Panc1 (cell line): ENCODE measurements at regions not wholly inside any gene's neighbourhood (a gene's known extent, or its start where the extent isn't known, plus 50 kb on each side); places are given as distances from the start of the nearest gene placed in this dataset.

Source experiments
- ATAC-seq: fragments of 200-7000 bp; cut with Tn5 transposase; 2 replicates; pipeline ENCODE4 v1.9.1; 2020; ENCODE audit warnings: mild to moderate bottlenecking, moderate library complexity
- BruUV-seq: library from RNA; stranded (reverse); fragments of 400-500 nt; replicated peaks from 2 replicates; lab custom pipeline; 2021; lab: Mats Ljungman, UMichigan
- CTCF ChIA-PET: fragments of 300-600 bp; sonication (Branson Sonifier 250); formaldehyde crosslinking; loops from one replicate; lab custom pipeline; 2022; ENCODE audit warnings: antibody characterized with exemption; lab: Charles Lee
- POLR2A ChIA-PET: fragments of 300-600 bp; sonication (Branson Sonifier 250); formaldehyde crosslinking; loops from one replicate; lab custom pipeline; 2022; ENCODE audit warnings: antibody characterized with exemption; lab: Charles Lee
- DNase-seq: peaks from one replicate; pipeline ENCODE4 v3.0.0-alpha.2; 2010; ENCODE audit warnings: low read depth, low spot score
- H3K27ac ChIP-seq: 2 replicates; pipeline ENCODE4 v1.5.1; 2011; ENCODE audit warnings: mild to moderate bottlenecking, low read length, inconsistent platforms
- H3K27me3 ChIP-seq: fragments of 200-500 bp; sonication (Bioruptor generic); 2 replicates; pipeline ENCODE4 v1.6.0; 2014; ENCODE audit warnings: low read length, inconsistent platforms; ENCODE audit not compliant: control insufficient read depth, insufficient read depth
- H3K36me3 ChIP-seq: fragments of 200-500 bp; sonication (Bioruptor generic); 2 replicates; pipeline ENCODE4 v1.5.1; 2014; ENCODE audit warnings: inconsistent platforms, mild to moderate bottlenecking, low read length, moderate library complexity; ENCODE audit not compliant: control insufficient read depth, insufficient read depth
- H3K4me1 ChIP-seq: 2 replicates; pipeline ENCODE4 v1.5.1; 2011; ENCODE audit warnings: inconsistent platforms, mild to moderate bottlenecking, low read length, moderate library complexity; ENCODE audit not compliant: control insufficient read depth, insufficient read depth
- H3K4me3 ChIP-seq, 2 experiments: 2 replicates each; pipeline ENCODE4 v1.5.1; 2011 to 2012; ENCODE audit warnings: low read depth in 2 of 2, low read length in 2 of 2, mild to moderate bottlenecking in 2 of 2, inconsistent platforms in 1 of 2, moderate library complexity in 1 of 2
- H3K9me3 ChIP-seq: fragments of 200-500 bp; sonication (Bioruptor generic); 2 replicates; pipeline ENCODE4 v1.5.1; 2014; ENCODE audit warnings: low read depth, mild to moderate bottlenecking, inconsistent platforms, low read length, moderate library complexity; ENCODE audit not compliant: control insufficient read depth, insufficient read depth
- POLR2AphosphoS5 ChIP-seq: IDR thresholded peaks from 2 replicates; pipeline ENCODE4 v1.6.1; 2012; ENCODE audit warnings: mild to moderate bottlenecking, low read depth, low read length, moderate library complexity
- SIN3A ChIP-seq: IDR thresholded peaks from 2 replicates; pipeline ENCODE4 v1.6.1; 2012; ENCODE audit warnings: low read depth, mild to moderate bottlenecking, low read length, moderate library complexity, borderline replicate concordance; ENCODE audit not compliant: insufficient read depth
- TCF7L2 ChIP-seq: IDR thresholded peaks from 2 replicates; pipeline ENCODE4 v1.6.1; 2011; ENCODE audit warnings: mild to moderate bottlenecking, low read depth, low read length, inconsistent platforms
- in situ Hi-C: cut with HindIII; loops from 2 replicates; pipeline ENCODE4 v1.10.0; 2016; ENCODE audit warnings: low sequenced_read_pairs, low pct_unique_long_range_greater_than_20kb
- intact Hi-C: fragments of 100-400 bp; cut with micrococcal nuclease; formaldehyde crosslinking; loops from one replicate; pipeline ENCODE4 v1.10.0; 2022; ENCODE audit not compliant: unreplicated experiment
- TF ChIP-seq, protein P1 (sequence below): fragments of 450-650 bp; IDR thresholded peaks from 2 replicates; pipeline ENCODE4 v1.5.1; 2017; ENCODE audit warnings: mild to moderate bottlenecking
- TF ChIP-seq, protein P2 (sequence below), 2 experiments: IDR thresholded peaks; 2 replicates each; pipeline ENCODE4 v1.6.1; 2011 to 2012; ENCODE audit warnings: low read depth in 2 of 2, control low read depth in 1 of 2, low read length in 1 of 2, mild to moderate bottlenecking in 1 of 2, moderate library complexity in 1 of 2; ENCODE audit not compliant: insufficient read depth in 1 of 2

GRCh38 chr18:26637983-26638382, 89.6 kb upstream of the KCTD1 start:
- intact Hi-C loops, result no loop called here
- TF ChIP-seq POLR2AphosphoS5, result no peak
- TF ChIP-seq, protein P1, sequence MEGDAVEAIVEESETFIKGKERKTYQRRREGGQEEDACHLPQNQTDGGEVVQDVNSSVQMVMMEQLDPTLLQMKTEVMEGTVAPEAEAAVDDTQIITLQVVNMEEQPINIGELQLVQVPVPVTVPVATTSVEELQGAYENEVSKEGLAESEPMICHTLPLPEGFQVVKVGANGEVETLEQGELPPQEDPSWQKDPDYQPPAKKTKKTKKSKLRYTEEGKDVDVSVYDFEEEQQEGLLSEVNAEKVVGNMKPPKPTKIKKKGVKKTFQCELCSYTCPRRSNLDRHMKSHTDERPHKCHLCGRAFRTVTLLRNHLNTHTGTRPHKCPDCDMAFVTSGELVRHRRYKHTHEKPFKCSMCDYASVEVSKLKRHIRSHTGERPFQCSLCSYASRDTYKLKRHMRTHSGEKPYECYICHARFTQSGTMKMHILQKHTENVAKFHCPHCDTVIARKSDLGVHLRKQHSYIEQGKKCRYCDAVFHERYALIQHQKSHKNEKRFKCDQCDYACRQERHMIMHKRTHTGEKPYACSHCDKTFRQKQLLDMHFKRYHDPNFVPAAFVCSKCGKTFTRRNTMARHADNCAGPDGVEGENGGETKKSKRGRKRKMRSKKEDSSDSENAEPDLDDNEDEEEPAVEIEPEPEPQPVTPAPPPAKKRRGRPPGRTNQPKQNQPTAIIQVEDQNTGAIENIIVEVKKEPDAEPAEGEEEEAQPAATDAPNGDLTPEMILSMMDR, result no peak
- TF ChIP-seq, protein P2, sequence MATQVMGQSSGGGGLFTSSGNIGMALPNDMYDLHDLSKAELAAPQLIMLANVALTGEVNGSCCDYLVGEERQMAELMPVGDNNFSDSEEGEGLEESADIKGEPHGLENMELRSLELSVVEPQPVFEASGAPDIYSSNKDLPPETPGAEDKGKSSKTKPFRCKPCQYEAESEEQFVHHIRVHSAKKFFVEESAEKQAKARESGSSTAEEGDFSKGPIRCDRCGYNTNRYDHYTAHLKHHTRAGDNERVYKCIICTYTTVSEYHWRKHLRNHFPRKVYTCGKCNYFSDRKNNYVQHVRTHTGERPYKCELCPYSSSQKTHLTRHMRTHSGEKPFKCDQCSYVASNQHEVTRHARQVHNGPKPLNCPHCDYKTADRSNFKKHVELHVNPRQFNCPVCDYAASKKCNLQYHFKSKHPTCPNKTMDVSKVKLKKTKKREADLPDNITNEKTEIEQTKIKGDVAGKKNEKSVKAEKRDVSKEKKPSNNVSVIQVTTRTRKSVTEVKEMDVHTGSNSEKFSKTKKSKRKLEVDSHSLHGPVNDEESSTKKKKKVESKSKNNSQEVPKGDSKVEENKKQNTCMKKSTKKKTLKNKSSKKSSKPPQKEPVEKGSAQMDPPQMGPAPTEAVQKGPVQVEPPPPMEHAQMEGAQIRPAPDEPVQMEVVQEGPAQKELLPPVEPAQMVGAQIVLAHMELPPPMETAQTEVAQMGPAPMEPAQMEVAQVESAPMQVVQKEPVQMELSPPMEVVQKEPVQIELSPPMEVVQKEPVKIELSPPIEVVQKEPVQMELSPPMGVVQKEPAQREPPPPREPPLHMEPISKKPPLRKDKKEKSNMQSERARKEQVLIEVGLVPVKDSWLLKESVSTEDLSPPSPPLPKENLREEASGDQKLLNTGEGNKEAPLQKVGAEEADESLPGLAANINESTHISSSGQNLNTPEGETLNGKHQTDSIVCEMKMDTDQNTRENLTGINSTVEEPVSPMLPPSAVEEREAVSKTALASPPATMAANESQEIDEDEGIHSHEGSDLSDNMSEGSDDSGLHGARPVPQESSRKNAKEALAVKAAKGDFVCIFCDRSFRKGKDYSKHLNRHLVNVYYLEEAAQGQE (IDR thresholded peaks at IDR 0.05; ENCODE audit: insufficient read depth in 1 of 2, low read depth in 2 of 2, low read length in 1 of 2), result no peak
- ATAC-seq, result no peak
- no peaks in the 10 kb centered on the region for H3K4me1 ChIP-seq
- H3K36me3 ChIP-seq, result no peaks in the 10 kb centered on the region
- in situ Hi-C loops, result no loop called here
- no peak for DNase-seq
- H3K4me3 ChIP-seq, result no peak overlapping the region
- no peaks in the 10 kb centered on the region for H3K9me3 ChIP-seq
- POLR2A ChIA-PET, result no interaction called here
- no peaks in the 10 kb centered on the region for H3K27me3 ChIP-seq
- no peak overlapping the region for H3K27ac ChIP-seq
- BruUV-seq, result no TSS peak
- CTCF ChIA-PET, result no interaction called here

GRCh38 chr18:26637324-26637723, 89.0 kb upstream of the KCTD1 start:
- no peak for DNase-seq
- no peaks in the 10 kb centered on the region for H3K36me3 ChIP-seq
- ATAC-seq, result no peak
- H3K4me3 ChIP-seq, result no peak overlapping the region
- TF ChIP-seq TCF7L2 (no peak), POLR2AphosphoS5 (no peak), SIN3A (no peak)
- TF ChIP-seq, protein P2 (IDR thresholded peaks at IDR 0.05; ENCODE audit: insufficient read depth in 1 of 2, low read depth in 2 of 2, low read length in 1 of 2), result no peak
- TF ChIP-seq, protein P1, result no peak
- no peaks in the 10 kb centered on the region for H3K27me3 ChIP-seq
- H3K9me3 ChIP-seq, result no peaks in the 10 kb centered on the region
- POLR2A ChIA-PET, result no interaction called here
- no peaks in the 10 kb centered on the region for H3K4me1 ChIP-seq
- intact Hi-C loops (no loop called here), in situ Hi-C loops (no loop called here)
- CTCF ChIA-PET, result no interaction called here
- BruUV-seq, result no TSS peak
- H3K27ac ChIP-seq, result no peak overlapping the region
